SK-N-SH (cell line): ENCODE measurements at regions not wholly inside any gene's neighbourhood (a gene's known extent, or its start where the extent isn't known, plus 50 kb on each side); places are given as distances from the start of the nearest gene placed in this dataset.

ENCODE experiments used
- CTCF ChIA-PET: fragments of 300-600, 350-600 bp; formaldehyde crosslinking; extraction: SDS; loops from one replicate; lab custom pipeline; 2021; lab: Yijun Ruan, JAX
- POLR2A ChIA-PET: fragments of 350-600 bp; sonication (Branson Sonifier 250); formaldehyde crosslinking; extraction: SDS; loops from one replicate; lab custom pipeline; 2020; ENCODE audit warnings: antibody characterized with exemption, inconsistent platforms; lab: Yijun Ruan, JAX
- DNase-seq: peaks from one replicate; pipeline ENCODE4 v3.0.0; 2012
- H2AFZ ChIP-seq: fragments of 200-600 bp; sonication (generic); 2 replicates; pipeline ENCODE4 v1.8.1; 2016; ENCODE audit warnings: antibody characterized with exemption, mild to moderate bottlenecking, low read depth
- H3F3A ChIP-seq: fragments of 200-600 bp; sonication (generic); replicated peaks from 2 replicates; pipeline ENCODE3; 2016; ENCODE audit warnings: antibody characterized with exemption, mild to moderate bottlenecking; ENCODE audit not compliant: insufficient read depth
- H3K27ac ChIP-seq, 2 experiments: fragments of 200-500 bp in 1 of 2; fragments of 200-600 bp in 1 of 2; sonication (Bioruptor generic) in 1 of 2; sonication (generic), shearing (Covaris generic) in 1 of 2; 2 replicates each; pipeline versions ENCODE4 v1.5.1 to v1.6.1; 2014 to 2016; ENCODE audit warnings: low read depth in 2 of 2, inconsistent platforms in 1 of 2, low read length in 1 of 2, mild to moderate bottlenecking in 1 of 2, mixed read lengths in 1 of 2
- H3K27me3 ChIP-seq: fragments of 200-600 bp; sonication (generic), shearing (Covaris generic); 2 replicates; pipeline ENCODE4 v1.6.1; 2016; ENCODE audit warnings: mixed run types; ENCODE audit not compliant: insufficient read depth
- H3K36me3 ChIP-seq, 2 experiments: fragments of 200-500 bp in 1 of 2; fragments of 200-600 bp in 1 of 2; sonication (Bioruptor generic) in 1 of 2; sonication (generic) in 1 of 2; replicated peaks in 1 of 2; 2 replicates each; pipeline versions ENCODE3 to v1.5.1; 2014 to 2016; ENCODE audit warnings: low read length in 1 of 2, mild to moderate bottlenecking in 1 of 2; ENCODE audit not compliant: insufficient read depth in 2 of 2, control insufficient read depth in 1 of 2
- H3K4me1 ChIP-seq, 2 experiments: fragments of 200-500 bp in 1 of 2; fragments of 200-600 bp in 1 of 2; sonication (Bioruptor generic) in 1 of 2; sonication (generic), shearing (Covaris generic) in 1 of 2; 2 replicates each; pipeline versions ENCODE4 v1.5.1 to v1.6.1; 2014 to 2016; ENCODE audit warnings: low read depth in 1 of 2, low read length in 1 of 2, mixed run types in 1 of 2; ENCODE audit not compliant: insufficient read depth in 2 of 2, control insufficient read depth in 1 of 2
- H3K4me2 ChIP-seq: fragments of 200-600 bp; sonication (generic), shearing (Covaris generic); 2 replicates; pipeline ENCODE4 v1.6.1; 2017; ENCODE audit warnings: mixed run types
- H3K4me3 ChIP-seq, 2 experiments: fragments of 200-500 bp in 1 of 2; fragments of 200-600 bp in 1 of 2; sonication (Bioruptor generic) in 1 of 2; sonication (generic), shearing (Covaris generic) in 1 of 2; 2 replicates each; pipeline versions ENCODE4 v1.5.1 to v1.8.1; 2014 to 2016; ENCODE audit warnings: low read depth in 2 of 2, inconsistent platforms in 1 of 2, low read length in 1 of 2, mild to moderate bottlenecking in 1 of 2, mixed read lengths in 1 of 2, moderate library complexity in 1 of 2
- H3K79me2 ChIP-seq: fragments of 200-600 bp; sonication (generic); 2 replicates; pipeline ENCODE4 v1.8.1; 2017; ENCODE audit warnings: mild to moderate bottlenecking; ENCODE audit not compliant: insufficient read depth
- H3K9ac ChIP-seq: fragments of 200-600 bp; sonication (generic); 2 replicates; pipeline ENCODE4 v1.6.1; 2017; ENCODE audit warnings: mixed run types
- H3K9me2 ChIP-seq: fragments of 200-600 bp; sonication (generic); 2 replicates; pipeline ENCODE4 v1.6.1; 2017; ENCODE audit warnings: mixed run types
- H3K9me3 ChIP-seq: fragments of 200-600 bp; sonication (generic); 2 replicates; pipeline ENCODE4 v1.6.1; 2017; ENCODE audit warnings: mixed run types, mild to moderate bottlenecking, moderate library complexity
- H4K20me1 ChIP-seq: fragments of 200-600 bp; sonication (generic); 2 replicates; pipeline ENCODE4 v1.6.1; 2017; ENCODE audit warnings: mild to moderate bottlenecking, mixed run types; ENCODE audit not compliant: insufficient read depth
- CHD2 ChIP-seq: fragments of 150-350 bp; IDR thresholded peaks from 2 replicates; pipeline ENCODE4 v1.6.1; 2018; ENCODE audit warnings: low read length; ENCODE audit not compliant: partially characterized antibody
- EP300 ChIP-seq, 2 experiments: IDR thresholded peaks; 2 replicates each; pipeline versions ENCODE4 v1.4.0 to v1.6.1; 2012; ENCODE audit warnings: borderline replicate concordance in 1 of 2, low read depth in 1 of 2, low read length in 1 of 2
- FOSL2 ChIP-seq: IDR thresholded peaks from 2 replicates; pipeline ENCODE4 v1.4.0; 2012; ENCODE audit warnings: low read depth, mild to moderate bottlenecking, moderate library complexity, borderline replicate concordance
- FOXM1 ChIP-seq: IDR thresholded peaks from 2 replicates; pipeline ENCODE4 v1.4.0; 2012; ENCODE audit warnings: low read depth, mild to moderate bottlenecking
- GABPA ChIP-seq: IDR thresholded peaks from 2 replicates; pipeline ENCODE4 v1.4.0; 2012; ENCODE audit warnings: low read depth, mild to moderate bottlenecking
- MXI1 ChIP-seq: IDR thresholded peaks from 2 replicates; pipeline ENCODE4 v1.6.1; 2012; ENCODE audit warnings: mild to moderate bottlenecking, low read depth, low read length, improper control_type of control experiment
- NRF1 ChIP-seq: IDR thresholded peaks from 2 replicates; pipeline ENCODE4 v1.6.1; 2012; ENCODE audit warnings: low read depth, mild to moderate bottlenecking, low read length
- POLR2AphosphoS5 ChIP-seq: IDR thresholded peaks from 2 replicates; pipeline ENCODE4 v1.6.1; 2012; ENCODE audit warnings: low read depth, low read length
- RCOR1 ChIP-seq: fragments of 150-350 bp; IDR thresholded peaks from 2 replicates; pipeline ENCODE4 v1.6.1; 2017; ENCODE audit warnings: antibody characterized with exemption, low read length
- RFX5 ChIP-seq: IDR thresholded peaks from 2 replicates; pipeline ENCODE4 v1.6.1; 2012; ENCODE audit warnings: mild to moderate bottlenecking, improper control_type of control experiment, low read length
- RXRA ChIP-seq: IDR thresholded peaks from 2 replicates; pipeline ENCODE4 v1.4.0; 2012; ENCODE audit warnings: low read depth, mild to moderate bottlenecking, borderline replicate concordance
- SIN3A ChIP-seq: IDR thresholded peaks from 2 replicates; pipeline ENCODE4 v1.6.1; 2012; ENCODE audit warnings: low read depth, mild to moderate bottlenecking, low read length, moderate library complexity, borderline replicate concordance
- SMC3 ChIP-seq: IDR thresholded peaks from 2 replicates; pipeline ENCODE4 v1.6.1; 2012; ENCODE audit warnings: low read depth, low read length, improper control_type of control experiment
- TAF1 ChIP-seq: IDR thresholded peaks from 2 replicates; pipeline ENCODE4 v1.6.1; 2012; ENCODE audit warnings: low read depth, mild to moderate bottlenecking, low read length, moderate library complexity, borderline replicate concordance
- TCF12 ChIP-seq: IDR thresholded peaks from 2 replicates; pipeline ENCODE4 v1.4.0; 2012
- YY1 ChIP-seq: IDR thresholded peaks from 2 replicates; pipeline ENCODE4 v1.4.0; 2012; ENCODE audit warnings: low read depth, mild to moderate bottlenecking
- WGBS: methylation state at CpG from one replicate; pipeline ENCODE4 v1.1.6; 2017; ENCODE audit warnings: low lambda C conversion rate; 5-methylcytosine and 5-hydroxymethylcytosine counted together
- TF ChIP-seq, protein P1 (sequence below): IDR thresholded peaks from 2 replicates; pipeline ENCODE4 v1.4.0; 2012; ENCODE audit warnings: low read depth, borderline replicate concordance
- TF ChIP-seq, protein P2 (sequence below): fragments of 150-350 bp; IDR thresholded peaks from 2 replicates; pipeline ENCODE4 v1.6.1; 2016; ENCODE audit warnings: mild to moderate bottlenecking, low read depth, low read length
- TF ChIP-seq, protein P3 (sequence below): IDR thresholded peaks from 2 replicates; pipeline ENCODE4 v1.6.1; 2012; ENCODE audit warnings: mild to moderate bottlenecking, low read depth, low read length, moderate library complexity

DNA sequence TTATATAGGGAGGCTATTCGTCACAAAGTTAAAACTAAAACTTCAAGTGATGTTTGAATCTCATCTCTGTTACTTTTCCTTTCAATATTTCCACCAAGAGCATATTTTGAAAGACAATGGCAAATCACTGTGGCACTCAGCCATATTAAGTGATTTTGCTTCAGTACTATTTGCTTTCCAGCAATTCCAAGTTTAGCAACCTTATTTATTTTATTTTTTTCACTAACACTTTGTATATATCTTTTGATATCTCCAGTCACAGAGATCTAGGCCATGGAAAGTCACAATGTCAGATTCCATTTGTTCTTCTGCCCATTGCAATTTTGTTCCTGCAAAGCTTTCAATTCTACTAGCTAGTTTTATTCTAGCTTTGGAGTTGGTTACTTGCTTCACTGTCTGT is 1514.5 kb upstream of the ADGRL3 start:
- TF ChIP-seq SMC3 (no peak), MXI1 (no peak), GABPA (no peak), RXRA (no peak), TAF1 (no peak), YY1 (no peak), EP300 (IDR thresholded peaks at IDR 0.05; ENCODE audit: borderline replicate concordance in 1 of 2, low read depth in 1 of 2, low read length in 1 of 2) (no peak), TCF12 (no peak), NRF1 (no peak)
- TF ChIP-seq, protein P1, sequence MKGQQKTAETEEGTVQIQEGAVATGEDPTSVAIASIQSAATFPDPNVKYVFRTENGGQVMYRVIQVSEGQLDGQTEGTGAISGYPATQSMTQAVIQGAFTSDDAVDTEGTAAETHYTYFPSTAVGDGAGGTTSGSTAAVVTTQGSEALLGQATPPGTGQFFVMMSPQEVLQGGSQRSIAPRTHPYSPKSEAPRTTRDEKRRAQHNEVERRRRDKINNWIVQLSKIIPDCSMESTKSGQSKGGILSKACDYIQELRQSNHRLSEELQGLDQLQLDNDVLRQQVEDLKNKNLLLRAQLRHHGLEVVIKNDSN, result no peak
- TF ChIP-seq, all 33 proteins: peak for 0
- Histone ChIP-seq H3K4me3 (no peak overlapping the region), H4K20me1 (no peaks in the 10 kb centered on the region), H3K27ac (no peak overlapping the region), H3K9me2 (no peaks in the 10 kb centered on the region), H3K9ac (no peak overlapping the region), H3K36me3 (no peaks in the 10 kb centered on the region), H3K27me3 (no peaks in the 10 kb centered on the region), H3K79me2 (no peaks in the 10 kb centered on the region), H3F3A (no peaks in the 10 kb centered on the region), H3K4me1 (no peaks in the 10 kb centered on the region), H3K9me3 (no peaks in the 10 kb centered on the region), H3K4me2 (no peak overlapping the region), H2AFZ (no peak overlapping the region)
- CTCF ChIA-PET, result interaction anchor here (0.7 kb wide), 1 partner anchor 562 kb away, joined by 4 read pairs; no protein-coding TSS in a partner anchor
- no peak for DNase-seq
- 14% methylated on average over 1 of the region's 1 CpG for WGBS
- POLR2A ChIA-PET, result no interaction called here

DNA sequence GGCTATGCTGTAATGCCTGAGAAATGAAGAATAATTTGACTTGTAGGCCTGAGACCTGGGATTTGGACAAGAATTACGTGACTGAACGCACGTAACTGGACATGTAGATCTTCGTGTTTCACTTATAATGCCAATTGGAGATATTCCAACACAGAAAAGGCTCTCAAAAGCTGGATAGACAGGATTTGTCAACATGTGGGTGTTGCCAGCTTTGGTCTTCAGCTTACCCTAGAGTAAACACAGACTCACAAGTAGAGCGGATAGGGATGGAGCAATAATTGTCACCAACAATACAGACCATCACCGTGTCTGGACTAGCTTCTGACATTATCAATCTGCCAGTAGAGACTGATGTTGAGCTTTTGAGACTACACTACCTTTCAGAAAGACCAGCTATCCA is 1511.0 kb upstream of the ADGRL3 start:
- no peak overlapping the region for H3K4me2 ChIP-seq
- no peaks in the 10 kb centered on the region for H4K20me1 ChIP-seq
- no peaks in the 10 kb centered on the region for H3F3A ChIP-seq
- no peak overlapping the region for H3K4me3 ChIP-seq
- WGBS, result 19% methylated on average over 6 of the region's 6 CpGs
- DNase-seq, result no peak
- H2AFZ ChIP-seq, result no peak overlapping the region
- TF ChIP-seq, protein P2, sequence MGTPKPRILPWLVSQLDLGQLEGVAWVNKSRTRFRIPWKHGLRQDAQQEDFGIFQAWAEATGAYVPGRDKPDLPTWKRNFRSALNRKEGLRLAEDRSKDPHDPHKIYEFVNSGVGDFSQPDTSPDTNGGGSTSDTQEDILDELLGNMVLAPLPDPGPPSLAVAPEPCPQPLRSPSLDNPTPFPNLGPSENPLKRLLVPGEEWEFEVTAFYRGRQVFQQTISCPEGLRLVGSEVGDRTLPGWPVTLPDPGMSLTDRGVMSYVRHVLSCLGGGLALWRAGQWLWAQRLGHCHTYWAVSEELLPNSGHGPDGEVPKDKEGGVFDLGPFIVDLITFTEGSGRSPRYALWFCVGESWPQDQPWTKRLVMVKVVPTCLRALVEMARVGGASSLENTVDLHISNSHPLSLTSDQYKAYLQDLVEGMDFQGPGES, result no peak
- no peak for TF ChIP-seq MXI1
- TF ChIP-seq POLR2AphosphoS5, result no peak
- TF ChIP-seq, protein P1, result no peak
- no peak for TF ChIP-seq RFX5
- TF ChIP-seq FOXM1, result no peak
- TF ChIP-seq RCOR1, result no peak
- TF ChIP-seq FOSL2, result no peak
- TF ChIP-seq SIN3A, result no peak
- TF ChIP-seq NRF1, result no peak
- TF ChIP-seq CHD2, result no peak
- TF ChIP-seq, protein P3, sequence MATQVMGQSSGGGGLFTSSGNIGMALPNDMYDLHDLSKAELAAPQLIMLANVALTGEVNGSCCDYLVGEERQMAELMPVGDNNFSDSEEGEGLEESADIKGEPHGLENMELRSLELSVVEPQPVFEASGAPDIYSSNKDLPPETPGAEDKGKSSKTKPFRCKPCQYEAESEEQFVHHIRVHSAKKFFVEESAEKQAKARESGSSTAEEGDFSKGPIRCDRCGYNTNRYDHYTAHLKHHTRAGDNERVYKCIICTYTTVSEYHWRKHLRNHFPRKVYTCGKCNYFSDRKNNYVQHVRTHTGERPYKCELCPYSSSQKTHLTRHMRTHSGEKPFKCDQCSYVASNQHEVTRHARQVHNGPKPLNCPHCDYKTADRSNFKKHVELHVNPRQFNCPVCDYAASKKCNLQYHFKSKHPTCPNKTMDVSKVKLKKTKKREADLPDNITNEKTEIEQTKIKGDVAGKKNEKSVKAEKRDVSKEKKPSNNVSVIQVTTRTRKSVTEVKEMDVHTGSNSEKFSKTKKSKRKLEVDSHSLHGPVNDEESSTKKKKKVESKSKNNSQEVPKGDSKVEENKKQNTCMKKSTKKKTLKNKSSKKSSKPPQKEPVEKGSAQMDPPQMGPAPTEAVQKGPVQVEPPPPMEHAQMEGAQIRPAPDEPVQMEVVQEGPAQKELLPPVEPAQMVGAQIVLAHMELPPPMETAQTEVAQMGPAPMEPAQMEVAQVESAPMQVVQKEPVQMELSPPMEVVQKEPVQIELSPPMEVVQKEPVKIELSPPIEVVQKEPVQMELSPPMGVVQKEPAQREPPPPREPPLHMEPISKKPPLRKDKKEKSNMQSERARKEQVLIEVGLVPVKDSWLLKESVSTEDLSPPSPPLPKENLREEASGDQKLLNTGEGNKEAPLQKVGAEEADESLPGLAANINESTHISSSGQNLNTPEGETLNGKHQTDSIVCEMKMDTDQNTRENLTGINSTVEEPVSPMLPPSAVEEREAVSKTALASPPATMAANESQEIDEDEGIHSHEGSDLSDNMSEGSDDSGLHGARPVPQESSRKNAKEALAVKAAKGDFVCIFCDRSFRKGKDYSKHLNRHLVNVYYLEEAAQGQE, result no peak
- no peak overlapping the region for H3K27ac ChIP-seq
- H3K9ac ChIP-seq, result no peak overlapping the region
- ChIA-PET POLR2A (no interaction called here), CTCF (no interaction called here)
- H3K36me3 ChIP-seq, result no peaks in the 10 kb centered on the region
- no peaks in the 10 kb centered on the region for H3K79me2 ChIP-seq
- no peaks in the 10 kb centered on the region for H3K9me3 ChIP-seq
- no peaks in the 10 kb centered on the region for H3K9me2 ChIP-seq
- H3K27me3 ChIP-seq, result no peaks in the 10 kb centered on the region
- no peaks in the 10 kb centered on the region for H3K4me1 ChIP-seq
